ENCODE measurements at regions not wholly inside any gene's neighbourhood (a gene's known extent, or its start where the extent isn't known, plus 50 kb on each side); places are given as distances from the start of the nearest gene placed in this dataset.

- TF ChIP-seq, protein P1, sequence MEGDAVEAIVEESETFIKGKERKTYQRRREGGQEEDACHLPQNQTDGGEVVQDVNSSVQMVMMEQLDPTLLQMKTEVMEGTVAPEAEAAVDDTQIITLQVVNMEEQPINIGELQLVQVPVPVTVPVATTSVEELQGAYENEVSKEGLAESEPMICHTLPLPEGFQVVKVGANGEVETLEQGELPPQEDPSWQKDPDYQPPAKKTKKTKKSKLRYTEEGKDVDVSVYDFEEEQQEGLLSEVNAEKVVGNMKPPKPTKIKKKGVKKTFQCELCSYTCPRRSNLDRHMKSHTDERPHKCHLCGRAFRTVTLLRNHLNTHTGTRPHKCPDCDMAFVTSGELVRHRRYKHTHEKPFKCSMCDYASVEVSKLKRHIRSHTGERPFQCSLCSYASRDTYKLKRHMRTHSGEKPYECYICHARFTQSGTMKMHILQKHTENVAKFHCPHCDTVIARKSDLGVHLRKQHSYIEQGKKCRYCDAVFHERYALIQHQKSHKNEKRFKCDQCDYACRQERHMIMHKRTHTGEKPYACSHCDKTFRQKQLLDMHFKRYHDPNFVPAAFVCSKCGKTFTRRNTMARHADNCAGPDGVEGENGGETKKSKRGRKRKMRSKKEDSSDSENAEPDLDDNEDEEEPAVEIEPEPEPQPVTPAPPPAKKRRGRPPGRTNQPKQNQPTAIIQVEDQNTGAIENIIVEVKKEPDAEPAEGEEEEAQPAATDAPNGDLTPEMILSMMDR (IDR thresholded peaks at IDR 0.05), result no peak
- TF ChIP-seq POLR2A (IDR thresholded peaks at IDR 0.05), result no peak
- no peaks in the 10 kb centered on the region for H3K27me3 ChIP-seq
- H3K9me3 ChIP-seq, result no peaks in the 10 kb centered on the region
- H3K27ac ChIP-seq, result no peak overlapping the region
- 79 to 95% methylated on average over 2 to 3 of the region's 3 CpGs for WGBS, 2 donors
- intact Hi-C loops (cut with DNase I), result no loop called here
- H3K4me1 ChIP-seq, result peaks cover 25 to 35% of the 10 kb centered on the region in 2 donors
- H3K4me3 ChIP-seq (replicated peaks in 1 of 3), result no peak overlapping the region
- H3K36me3 ChIP-seq, result peaks cover 10 to 11% of the 10 kb centered on the region in 2 donors
- DNase-seq, result no peak
These were observed 70.8 kb downstream of the NCOR2 start for GRCh38 chr12:124496584-124496983.

GRCh38 chr12:124495194-124495983 lies 72.0 kb downstream of the NCOR2 start:
- TF ChIP-seq, protein P1 (IDR thresholded peaks at IDR 0.05), result no peak
- TF ChIP-seq POLR2A (IDR thresholded peaks at IDR 0.05), result no peak
- intact Hi-C loops (cut with DNase I), result no loop called here
- no peak overlapping the region for H3K27ac ChIP-seq
- no peak overlapping the region for H3K4me3 ChIP-seq (replicated peaks in 1 of 3)
- no peaks in the 10 kb centered on the region for H3K9me3 ChIP-seq
- H3K36me3 ChIP-seq, result peaks cover 10 to 11% of the 10 kb centered on the region in 2 donors
- 85 to 94% methylated on average over 20 to 21 of the region's 28 CpGs for WGBS, 2 donors
- no peak for DNase-seq
- H3K4me1 ChIP-seq, result peaks cover 13 to 33% of the 10 kb centered on the region in 2 donors
- no peaks in the 10 kb centered on the region for H3K27me3 ChIP-seq

- Histone ChIP-seq H3K4me1 (peaks cover 9 to 26% of the 10 kb centered on the region in 2 donors), H3K27me3 (no peaks in the 10 kb centered on the region), H3K36me3 (peaks cover 10 to 11% of the 10 kb centered on the region in 2 donors), H3K9me3 (no peaks in the 10 kb centered on the region), H3K4me3 (replicated peaks in 1 of 3) (no peak overlapping the region), H3K27ac (no peak overlapping the region)
- no peak for DNase-seq
- TF ChIP-seq POLR2A (IDR thresholded peaks at IDR 0.05), result no peak
- TF ChIP-seq, protein P1 (IDR thresholded peaks at IDR 0.05), result no peak
- 98 to 100% methylated on average over 4 to 7 of the region's 7 CpGs for WGBS, 2 donors
- intact Hi-C loops (cut with DNase I), result no loop called here
These were observed 72.7 kb downstream of the NCOR2 start for GRCh38 chr12:124494751-124495129.

- intact Hi-C loops (cut with DNase I), result no loop called here
- Histone ChIP-seq H3K27me3 (no peaks in the 10 kb centered on the region), H3K4me1 (peaks cover 9 to 22% of the 10 kb centered on the region in 2 donors), H3K36me3 (peaks cover 10 to 11% of the 10 kb centered on the region in 2 donors), H3K9me3 (no peaks in the 10 kb centered on the region), H3K4me3 (replicated peaks in 1 of 3) (no peak overlapping the region), H3K27ac (no peak overlapping the region)
- 87 to 89% methylated on average over 14 to 25 of the region's 27 CpGs for WGBS, 2 donors
- TF ChIP-seq POLR2A (IDR thresholded peaks at IDR 0.05), result no peak
- TF ChIP-seq, protein P1 (IDR thresholded peaks at IDR 0.05), result no peak
- no peak for DNase-seq
These were observed 73.3 kb downstream of the NCOR2 start for GRCh38 chr12:124493809-124494750.

Data from thyroid gland (tissue), 4 donors.